ENCODE measurements at regions not wholly inside any gene's neighbourhood (a gene's known extent, or its start where the extent isn't known, plus 50 kb on each side); places are given as distances from the start of the nearest gene placed in this dataset.

- no peak overlapping the region for H3K14ac ChIP-seq (ENCODE audit: low read length)
- no peak overlapping the region for H2BK12ac ChIP-seq (ENCODE audit: low read length)
- H4K12ac ChIP-seq (ENCODE audit: low read depth, low read length): no peak overlapping the region
- no peak overlapping the region for H2BK5ac ChIP-seq (ENCODE audit: low read depth, low read length, poor library complexity)
- no peaks in the 10 kb centered on the region for H3K79me1 ChIP-seq (ENCODE audit: low read length)
- WGBS (ENCODE audit: extremely low coverage, insufficient coverage, insufficient read length): no CpG with 5 or more reads among the region's 1 CpG
- no peak overlapping the region for H4K8ac ChIP-seq (ENCODE audit: low read depth, low read length)
- H3K4me3 ChIP-seq (ENCODE audit: low read depth, low read length): no peak overlapping the region
- no peak overlapping the region for H3K27ac ChIP-seq (ENCODE audit: low read depth, low read length)
- no peak overlapping the region for H3K23ac ChIP-seq (ENCODE audit: low read length)
- H2AK5ac ChIP-seq (ENCODE audit: low read length): no peak overlapping the region
- H3K18ac ChIP-seq (ENCODE audit: low read length): no peak overlapping the region
- H3K9me3 ChIP-seq (ENCODE audit: insufficient read depth, low read depth, low read length): no peaks in the 10 kb centered on the region
- no peaks in the 10 kb centered on the region for H3K27me3 ChIP-seq (ENCODE audit: insufficient read depth, low read length)
- H2AFZ ChIP-seq (ENCODE audit: insufficient read depth, low read length, poor library complexity): no peak overlapping the region
- no peak overlapping the region for H4K91ac ChIP-seq (ENCODE audit: low read depth, low read length)
- no peaks in the 10 kb centered on the region for H3K4me1 ChIP-seq (ENCODE audit: control insufficient read depth in 1 of 2, insufficient read depth in 2 of 2, low read length in 2 of 2)
- H3K4ac ChIP-seq (ENCODE audit: low read depth, low read length): no peak overlapping the region
- no peaks in the 10 kb centered on the region for H3K79me2 ChIP-seq (ENCODE audit: control insufficient read depth, insufficient read depth, low read length, poor library complexity)
- no peak for DNase-seq
- H3K4me2 ChIP-seq (ENCODE audit: low read length): no peak overlapping the region
- H3K36me3 ChIP-seq (ENCODE audit: control insufficient read depth in 1 of 2, insufficient read depth in 2 of 2, low read length in 2 of 2): no peaks in the 10 kb centered on the region
- H2BK120ac ChIP-seq (ENCODE audit: insufficient read depth, low read length, poor library complexity): no peak overlapping the region
- no peak overlapping the region for H3K9ac ChIP-seq (ENCODE audit: low read length)
Observed at GRCh38 chr2:155714983-155715382, 617.5 kb downstream of the NR4A2 start.

- no peak overlapping the region for H3K9ac ChIP-seq (ENCODE audit: low read length)
- DNase-seq: no peak
- H3K27ac ChIP-seq (ENCODE audit: low read depth, low read length): no peak overlapping the region
- H2AK5ac ChIP-seq (ENCODE audit: low read length): no peak overlapping the region
- no peaks in the 10 kb centered on the region for H3K36me3 ChIP-seq (ENCODE audit: control insufficient read depth in 1 of 2, insufficient read depth in 2 of 2, low read length in 2 of 2)
- H3K4me1 ChIP-seq (ENCODE audit: control insufficient read depth in 1 of 2, insufficient read depth in 2 of 2, low read length in 2 of 2): no peaks in the 10 kb centered on the region
- no peak overlapping the region for H3K4ac ChIP-seq (ENCODE audit: low read depth, low read length)
- H3K4me2 ChIP-seq (ENCODE audit: low read length): no peak overlapping the region
- no peak overlapping the region for H3K18ac ChIP-seq (ENCODE audit: low read length)
- no peak overlapping the region for H2BK5ac ChIP-seq (ENCODE audit: low read depth, low read length, poor library complexity)
- H3K14ac ChIP-seq (ENCODE audit: low read length): no peak overlapping the region
- no peaks in the 10 kb centered on the region for H3K79me1 ChIP-seq (ENCODE audit: low read length)
- H4K8ac ChIP-seq (ENCODE audit: low read depth, low read length): no peak overlapping the region
- H4K91ac ChIP-seq (ENCODE audit: low read depth, low read length): no peak overlapping the region
- H3K4me3 ChIP-seq (ENCODE audit: low read depth, low read length): no peak overlapping the region
- H3K23ac ChIP-seq (ENCODE audit: low read length): no peak overlapping the region
- no peaks in the 10 kb centered on the region for H3K79me2 ChIP-seq (ENCODE audit: control insufficient read depth, insufficient read depth, low read length, poor library complexity)
- no peak overlapping the region for H4K12ac ChIP-seq (ENCODE audit: low read depth, low read length)
- no peaks in the 10 kb centered on the region for H3K27me3 ChIP-seq (ENCODE audit: insufficient read depth, low read length)
- no peak overlapping the region for H2BK12ac ChIP-seq (ENCODE audit: low read length)
- no peaks in the 10 kb centered on the region for H3K9me3 ChIP-seq (ENCODE audit: insufficient read depth, low read depth, low read length)
- no CpG with 5 or more reads among the region's 2 CpGs for WGBS (ENCODE audit: extremely low coverage, insufficient coverage, insufficient read length)
- no peak overlapping the region for H2BK120ac ChIP-seq (ENCODE audit: insufficient read depth, low read length, poor library complexity)
- no peak overlapping the region for H2AFZ ChIP-seq (ENCODE audit: insufficient read depth, low read length, poor library complexity)
Observed at GRCh38 chr2:155708071-155708470, 624.5 kb downstream of the NR4A2 start.

DNA sequence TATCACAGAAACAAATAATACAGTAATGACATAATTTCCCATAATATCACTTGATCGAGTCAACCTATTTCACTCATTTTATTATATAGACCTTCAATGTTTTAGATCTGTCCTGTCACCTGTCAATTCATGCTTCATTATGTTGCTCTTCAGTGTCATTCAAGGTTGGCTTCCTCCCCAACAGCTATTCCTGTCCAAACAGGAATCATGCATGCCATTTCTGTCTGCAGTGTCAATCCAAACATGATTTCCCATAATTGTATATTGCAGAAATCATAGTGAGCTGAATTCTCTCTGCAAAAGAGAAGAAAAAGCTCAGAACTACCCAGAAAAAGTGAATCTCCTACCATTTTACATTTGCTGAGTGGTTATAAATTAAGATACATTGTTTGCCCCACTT lies 628.6 kb downstream of the NR4A2 start:
- Histone ChIP-seq H3K4ac (ENCODE audit: low read depth, low read length) (no peak overlapping the region), H4K8ac (ENCODE audit: low read depth, low read length) (no peak overlapping the region), H2BK120ac (ENCODE audit: insufficient read depth, low read length, poor library complexity) (no peak overlapping the region), H3K27me3 (ENCODE audit: insufficient read depth, low read length) (no peaks in the 10 kb centered on the region), H2BK12ac (ENCODE audit: low read length) (no peak overlapping the region), H3K79me1 (ENCODE audit: low read length) (no peaks in the 10 kb centered on the region), H3K79me2 (ENCODE audit: control insufficient read depth, insufficient read depth, low read length, poor library complexity) (no peaks in the 10 kb centered on the region), H4K91ac (ENCODE audit: low read depth, low read length) (no peak overlapping the region), H3K27ac (ENCODE audit: low read depth, low read length) (no peak overlapping the region), H3K18ac (ENCODE audit: low read length) (no peak overlapping the region), H3K23ac (ENCODE audit: low read length) (no peak overlapping the region), H3K14ac (ENCODE audit: low read length) (no peak overlapping the region), H3K9me3 (ENCODE audit: insufficient read depth, low read depth, low read length) (no peaks in the 10 kb centered on the region), H4K12ac (ENCODE audit: low read depth, low read length) (no peak overlapping the region), H2AK5ac (ENCODE audit: low read length) (no peak overlapping the region), H2BK5ac (ENCODE audit: low read depth, low read length, poor library complexity) (no peak overlapping the region), H3K36me3 (ENCODE audit: control insufficient read depth in 1 of 2, insufficient read depth in 2 of 2, low read length in 2 of 2) (no peaks in the 10 kb centered on the region), H3K4me2 (ENCODE audit: low read length) (no peak overlapping the region), H3K9ac (ENCODE audit: low read length) (no peak overlapping the region), H3K4me1 (ENCODE audit: control insufficient read depth in 1 of 2, insufficient read depth in 2 of 2, low read length in 2 of 2) (no peaks in the 10 kb centered on the region), H2AFZ (ENCODE audit: insufficient read depth, low read length, poor library complexity) (no peak overlapping the region), H3K4me3 (ENCODE audit: low read depth, low read length) (no peak overlapping the region)
- no CpG with 5 or more reads among the region's 1 CpG for WGBS (ENCODE audit: extremely low coverage, insufficient coverage, insufficient read length)
- no peak for DNase-seq

DNA sequence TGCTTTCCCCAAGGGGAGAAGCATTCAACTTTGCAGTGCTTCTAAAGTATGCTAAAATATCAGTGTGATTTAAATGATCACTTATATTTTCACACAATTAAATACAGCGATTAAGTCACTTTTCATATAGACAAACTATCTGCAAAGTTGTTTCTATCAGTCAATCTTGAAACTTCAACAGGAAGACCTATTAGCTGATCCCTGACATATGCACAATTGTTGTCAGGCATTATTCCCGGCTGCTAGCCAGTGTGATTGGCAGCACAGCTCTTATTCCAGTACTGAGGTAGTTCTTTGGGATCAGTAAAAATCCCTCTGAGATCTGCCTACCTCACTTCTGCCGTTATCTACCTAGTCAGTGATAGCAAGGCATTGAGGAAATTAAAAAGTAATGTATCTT lies 629.5 kb downstream of the NR4A2 start:
- no peaks in the 10 kb centered on the region for H3K79me1 ChIP-seq (ENCODE audit: low read length)
- no peak overlapping the region for H4K8ac ChIP-seq (ENCODE audit: low read depth, low read length)
- no peak overlapping the region for H3K4ac ChIP-seq (ENCODE audit: low read depth, low read length)
- H3K36me3 ChIP-seq (ENCODE audit: control insufficient read depth in 1 of 2, insufficient read depth in 2 of 2, low read length in 2 of 2): no peaks in the 10 kb centered on the region
- no peaks in the 10 kb centered on the region for H3K9me3 ChIP-seq (ENCODE audit: insufficient read depth, low read depth, low read length)
- H3K79me2 ChIP-seq (ENCODE audit: control insufficient read depth, insufficient read depth, low read length, poor library complexity): no peaks in the 10 kb centered on the region
- no peak overlapping the region for H3K4me3 ChIP-seq (ENCODE audit: low read depth, low read length)
- no peak overlapping the region for H2BK5ac ChIP-seq (ENCODE audit: low read depth, low read length, poor library complexity)
- H3K23ac ChIP-seq (ENCODE audit: low read length): no peak overlapping the region
- no peak overlapping the region for H3K18ac ChIP-seq (ENCODE audit: low read length)
- no peak overlapping the region for H4K91ac ChIP-seq (ENCODE audit: low read depth, low read length)
- DNase-seq: no peak
- H3K27ac ChIP-seq (ENCODE audit: low read depth, low read length): no peak overlapping the region
- H3K9ac ChIP-seq (ENCODE audit: low read length): no peak overlapping the region
- no peak overlapping the region for H4K12ac ChIP-seq (ENCODE audit: low read depth, low read length)
- H2AFZ ChIP-seq (ENCODE audit: insufficient read depth, low read length, poor library complexity): no peak overlapping the region
- no peak overlapping the region for H3K14ac ChIP-seq (ENCODE audit: low read length)
- H2AK5ac ChIP-seq (ENCODE audit: low read length): no peak overlapping the region
- no peak overlapping the region for H2BK12ac ChIP-seq (ENCODE audit: low read length)
- H3K27me3 ChIP-seq (ENCODE audit: insufficient read depth, low read length): no peaks in the 10 kb centered on the region
- no peak overlapping the region for H2BK120ac ChIP-seq (ENCODE audit: insufficient read depth, low read length, poor library complexity)
- no peaks in the 10 kb centered on the region for H3K4me1 ChIP-seq (ENCODE audit: control insufficient read depth in 1 of 2, insufficient read depth in 2 of 2, low read length in 2 of 2)
- H3K4me2 ChIP-seq (ENCODE audit: low read length): no peak overlapping the region
- WGBS (ENCODE audit: extremely low coverage, insufficient coverage, insufficient read length): no CpG with 5 or more reads among the region's 3 CpGs
